Panc1 (cell line): ENCODE measurements at regions not wholly inside any gene's neighbourhood (a gene's known extent, or its start where the extent isn't known, plus 50 kb on each side); places are given as distances from the start of the nearest gene placed in this dataset.

Source experiments
- ATAC-seq: fragments of 200-7000 bp; cut with Tn5 transposase; 2 replicates; pipeline ENCODE4 v1.9.1; 2020; ENCODE audit warnings: mild to moderate bottlenecking, moderate library complexity
- BruUV-seq: library from RNA; stranded (reverse); fragments of 400-500 nt; replicated peaks from 2 replicates; lab custom pipeline; 2021; lab: Mats Ljungman, UMichigan
- CTCF ChIA-PET: fragments of 300-600 bp; sonication (Branson Sonifier 250); formaldehyde crosslinking; loops from one replicate; lab custom pipeline; 2022; ENCODE audit warnings: antibody characterized with exemption; lab: Charles Lee
- POLR2A ChIA-PET: fragments of 300-600 bp; sonication (Branson Sonifier 250); formaldehyde crosslinking; loops from one replicate; lab custom pipeline; 2022; ENCODE audit warnings: antibody characterized with exemption; lab: Charles Lee
- DNase-seq: peaks from one replicate; pipeline ENCODE4 v3.0.0-alpha.2; 2010; ENCODE audit warnings: low read depth, low spot score
- H3K27ac ChIP-seq: 2 replicates; pipeline ENCODE4 v1.5.1; 2011; ENCODE audit warnings: mild to moderate bottlenecking, low read length, inconsistent platforms
- H3K27me3 ChIP-seq: fragments of 200-500 bp; sonication (Bioruptor generic); 2 replicates; pipeline ENCODE4 v1.6.0; 2014; ENCODE audit warnings: low read length, inconsistent platforms; ENCODE audit not compliant: control insufficient read depth, insufficient read depth
- H3K36me3 ChIP-seq: fragments of 200-500 bp; sonication (Bioruptor generic); 2 replicates; pipeline ENCODE4 v1.5.1; 2014; ENCODE audit warnings: inconsistent platforms, mild to moderate bottlenecking, low read length, moderate library complexity; ENCODE audit not compliant: control insufficient read depth, insufficient read depth
- H3K4me1 ChIP-seq: 2 replicates; pipeline ENCODE4 v1.5.1; 2011; ENCODE audit warnings: inconsistent platforms, mild to moderate bottlenecking, low read length, moderate library complexity; ENCODE audit not compliant: control insufficient read depth, insufficient read depth
- H3K4me3 ChIP-seq, 2 experiments: 2 replicates each; pipeline ENCODE4 v1.5.1; 2011 to 2012; ENCODE audit warnings: low read depth in 2 of 2, low read length in 2 of 2, mild to moderate bottlenecking in 2 of 2, inconsistent platforms in 1 of 2, moderate library complexity in 1 of 2
- H3K9me3 ChIP-seq: fragments of 200-500 bp; sonication (Bioruptor generic); 2 replicates; pipeline ENCODE4 v1.5.1; 2014; ENCODE audit warnings: low read depth, mild to moderate bottlenecking, inconsistent platforms, low read length, moderate library complexity; ENCODE audit not compliant: control insufficient read depth, insufficient read depth
- POLR2AphosphoS5 ChIP-seq: IDR thresholded peaks from 2 replicates; pipeline ENCODE4 v1.6.1; 2012; ENCODE audit warnings: mild to moderate bottlenecking, low read depth, low read length, moderate library complexity
- SIN3A ChIP-seq: IDR thresholded peaks from 2 replicates; pipeline ENCODE4 v1.6.1; 2012; ENCODE audit warnings: low read depth, mild to moderate bottlenecking, low read length, moderate library complexity, borderline replicate concordance; ENCODE audit not compliant: insufficient read depth
- TCF7L2 ChIP-seq: IDR thresholded peaks from 2 replicates; pipeline ENCODE4 v1.6.1; 2011; ENCODE audit warnings: mild to moderate bottlenecking, low read depth, low read length, inconsistent platforms
- in situ Hi-C: cut with HindIII; loops from 2 replicates; pipeline ENCODE4 v1.10.0; 2016; ENCODE audit warnings: low sequenced_read_pairs, low pct_unique_long_range_greater_than_20kb
- intact Hi-C: fragments of 100-400 bp; cut with micrococcal nuclease; formaldehyde crosslinking; loops from one replicate; pipeline ENCODE4 v1.10.0; 2022; ENCODE audit not compliant: unreplicated experiment
- TF ChIP-seq, protein P1 (sequence below): fragments of 450-650 bp; IDR thresholded peaks from 2 replicates; pipeline ENCODE4 v1.5.1; 2017; ENCODE audit warnings: mild to moderate bottlenecking
- TF ChIP-seq, protein P2 (sequence below), 2 experiments: IDR thresholded peaks; 2 replicates each; pipeline ENCODE4 v1.6.1; 2011 to 2012; ENCODE audit warnings: low read depth in 2 of 2, control low read depth in 1 of 2, low read length in 1 of 2, mild to moderate bottlenecking in 1 of 2, moderate library complexity in 1 of 2; ENCODE audit not compliant: insufficient read depth in 1 of 2

DNA sequence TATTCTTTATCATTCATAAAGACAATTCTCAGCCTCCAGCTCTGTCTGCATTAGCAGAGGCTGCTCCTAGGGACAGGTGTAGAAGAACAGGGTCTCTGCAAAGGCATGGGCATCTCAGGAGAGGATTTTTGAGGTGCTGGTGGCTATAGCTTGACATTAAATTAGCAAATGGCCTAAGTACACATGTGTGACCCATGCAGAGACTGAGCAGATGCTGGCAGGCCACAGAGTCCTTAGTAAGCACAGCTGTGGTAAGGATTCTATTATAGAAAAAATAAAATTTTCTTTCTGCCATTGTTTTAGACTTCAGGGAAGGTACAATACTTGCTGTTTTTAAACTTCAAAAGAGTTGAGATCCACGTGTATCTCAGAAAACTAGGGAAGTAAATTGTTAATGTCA, 177.5 kb upstream of the DUSP10 start:
- ATAC-seq (no peak), DNase-seq (no peak)
- Histone ChIP-seq H3K4me1 (no peaks in the 10 kb centered on the region), H3K36me3 (no peaks in the 10 kb centered on the region), H3K9me3 (no peaks in the 10 kb centered on the region), H3K4me3 (no peak overlapping the region), H3K27me3 (no peaks in the 10 kb centered on the region), H3K27ac (no peak overlapping the region)
- in situ Hi-C loops, result no loop called here
- no TSS peak for BruUV-seq
- ChIA-PET POLR2A (no interaction called here), CTCF (no interaction called here)
- intact Hi-C loops, result no loop called here
- no peak for TF ChIP-seq TCF7L2
- no peak for TF ChIP-seq POLR2AphosphoS5
- TF ChIP-seq, protein P1, sequence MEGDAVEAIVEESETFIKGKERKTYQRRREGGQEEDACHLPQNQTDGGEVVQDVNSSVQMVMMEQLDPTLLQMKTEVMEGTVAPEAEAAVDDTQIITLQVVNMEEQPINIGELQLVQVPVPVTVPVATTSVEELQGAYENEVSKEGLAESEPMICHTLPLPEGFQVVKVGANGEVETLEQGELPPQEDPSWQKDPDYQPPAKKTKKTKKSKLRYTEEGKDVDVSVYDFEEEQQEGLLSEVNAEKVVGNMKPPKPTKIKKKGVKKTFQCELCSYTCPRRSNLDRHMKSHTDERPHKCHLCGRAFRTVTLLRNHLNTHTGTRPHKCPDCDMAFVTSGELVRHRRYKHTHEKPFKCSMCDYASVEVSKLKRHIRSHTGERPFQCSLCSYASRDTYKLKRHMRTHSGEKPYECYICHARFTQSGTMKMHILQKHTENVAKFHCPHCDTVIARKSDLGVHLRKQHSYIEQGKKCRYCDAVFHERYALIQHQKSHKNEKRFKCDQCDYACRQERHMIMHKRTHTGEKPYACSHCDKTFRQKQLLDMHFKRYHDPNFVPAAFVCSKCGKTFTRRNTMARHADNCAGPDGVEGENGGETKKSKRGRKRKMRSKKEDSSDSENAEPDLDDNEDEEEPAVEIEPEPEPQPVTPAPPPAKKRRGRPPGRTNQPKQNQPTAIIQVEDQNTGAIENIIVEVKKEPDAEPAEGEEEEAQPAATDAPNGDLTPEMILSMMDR, result no peak
- TF ChIP-seq, protein P2, sequence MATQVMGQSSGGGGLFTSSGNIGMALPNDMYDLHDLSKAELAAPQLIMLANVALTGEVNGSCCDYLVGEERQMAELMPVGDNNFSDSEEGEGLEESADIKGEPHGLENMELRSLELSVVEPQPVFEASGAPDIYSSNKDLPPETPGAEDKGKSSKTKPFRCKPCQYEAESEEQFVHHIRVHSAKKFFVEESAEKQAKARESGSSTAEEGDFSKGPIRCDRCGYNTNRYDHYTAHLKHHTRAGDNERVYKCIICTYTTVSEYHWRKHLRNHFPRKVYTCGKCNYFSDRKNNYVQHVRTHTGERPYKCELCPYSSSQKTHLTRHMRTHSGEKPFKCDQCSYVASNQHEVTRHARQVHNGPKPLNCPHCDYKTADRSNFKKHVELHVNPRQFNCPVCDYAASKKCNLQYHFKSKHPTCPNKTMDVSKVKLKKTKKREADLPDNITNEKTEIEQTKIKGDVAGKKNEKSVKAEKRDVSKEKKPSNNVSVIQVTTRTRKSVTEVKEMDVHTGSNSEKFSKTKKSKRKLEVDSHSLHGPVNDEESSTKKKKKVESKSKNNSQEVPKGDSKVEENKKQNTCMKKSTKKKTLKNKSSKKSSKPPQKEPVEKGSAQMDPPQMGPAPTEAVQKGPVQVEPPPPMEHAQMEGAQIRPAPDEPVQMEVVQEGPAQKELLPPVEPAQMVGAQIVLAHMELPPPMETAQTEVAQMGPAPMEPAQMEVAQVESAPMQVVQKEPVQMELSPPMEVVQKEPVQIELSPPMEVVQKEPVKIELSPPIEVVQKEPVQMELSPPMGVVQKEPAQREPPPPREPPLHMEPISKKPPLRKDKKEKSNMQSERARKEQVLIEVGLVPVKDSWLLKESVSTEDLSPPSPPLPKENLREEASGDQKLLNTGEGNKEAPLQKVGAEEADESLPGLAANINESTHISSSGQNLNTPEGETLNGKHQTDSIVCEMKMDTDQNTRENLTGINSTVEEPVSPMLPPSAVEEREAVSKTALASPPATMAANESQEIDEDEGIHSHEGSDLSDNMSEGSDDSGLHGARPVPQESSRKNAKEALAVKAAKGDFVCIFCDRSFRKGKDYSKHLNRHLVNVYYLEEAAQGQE (IDR thresholded peaks at IDR 0.05; ENCODE audit: insufficient read depth in 1 of 2, low read depth in 2 of 2, low read length in 1 of 2), result no peak
- no peak for TF ChIP-seq SIN3A

DNA sequence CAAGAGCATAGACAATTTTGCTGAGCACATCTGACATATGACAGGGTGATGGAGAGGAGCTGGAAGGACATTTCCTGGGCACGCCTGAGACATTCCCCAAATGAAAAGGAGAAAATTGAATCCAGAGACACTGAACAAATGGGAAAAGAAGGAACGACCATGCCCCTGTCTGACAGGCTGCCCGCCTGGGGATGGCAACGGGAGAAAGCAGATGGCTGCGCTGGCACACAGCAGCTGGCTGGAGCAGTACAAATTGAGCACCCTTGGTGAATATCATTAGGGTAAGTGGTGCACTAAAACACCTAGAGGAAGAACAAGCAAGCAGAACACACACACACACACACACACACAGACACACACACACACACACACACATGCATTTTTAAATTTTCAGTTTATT, 174.3 kb upstream of the DUSP10 start:
- ATAC-seq (no peak), DNase-seq (no peak)
- TF ChIP-seq, protein P1, result no peak
- TF ChIP-seq TCF7L2 (no peak), POLR2AphosphoS5 (no peak), SIN3A (no peak)
- TF ChIP-seq, protein P2 (IDR thresholded peaks at IDR 0.05; ENCODE audit: insufficient read depth in 1 of 2, low read depth in 2 of 2, low read length in 1 of 2), result no peak
- H3K36me3 ChIP-seq, result no peaks in the 10 kb centered on the region
- H3K9me3 ChIP-seq, result no peaks in the 10 kb centered on the region
- BruUV-seq, result no TSS peak
- H3K27me3 ChIP-seq, result no peaks in the 10 kb centered on the region
- H3K27ac ChIP-seq, result no peak overlapping the region
- no peaks in the 10 kb centered on the region for H3K4me1 ChIP-seq
- POLR2A ChIA-PET, result no interaction called here
- H3K4me3 ChIP-seq, result no peak overlapping the region
- CTCF ChIA-PET, result no interaction called here
- intact Hi-C loops (no loop called here), in situ Hi-C loops (no loop called here)
